Osteocyte (in vitro differentiated cells): ENCODE measurements at regions not wholly inside any gene's neighbourhood (a gene's known extent, or its start where the extent isn't known, plus 50 kb on each side); places are given as distances from the start of the nearest gene placed in this dataset.
A peak's percentile ranks its signal among the peaks of the same experiment; 100 is the strongest.

Experiments used
- DNase-seq: peaks from one replicate; pipeline ENCODE4 v3.0.0; 2021; ENCODE audit warnings: mixed read lengths; ENCODE audit not compliant: unreplicated experiment; ENCODE audit errors: extremely low spot score
- H3K27ac Mint-ChIP-seq: one replicate; pipeline ENCODE4 v1.8.0; 2021; ENCODE audit warnings: mild to moderate bottlenecking, mixed read lengths; ENCODE audit not compliant: unreplicated experiment
- H3K27me3 Mint-ChIP-seq: one replicate; pipeline ENCODE4 v1.8.0; 2021; ENCODE audit warnings: mixed read lengths; ENCODE audit not compliant: unreplicated experiment
- H3K36me3 Mint-ChIP-seq: one replicate; pipeline ENCODE4 v1.8.0; 2021; ENCODE audit warnings: mixed read lengths; ENCODE audit not compliant: unreplicated experiment
- H3K4me1 Mint-ChIP-seq: one replicate; pipeline ENCODE4 v1.8.0; 2021; ENCODE audit warnings: mixed read lengths; ENCODE audit not compliant: unreplicated experiment
- H3K4me3 Mint-ChIP-seq: one replicate; pipeline ENCODE4 v1.8.0; 2021; ENCODE audit warnings: mild to moderate bottlenecking, moderate library complexity, mixed read lengths; ENCODE audit not compliant: unreplicated experiment
- H3K9me3 Mint-ChIP-seq: one replicate; pipeline ENCODE4 v1.8.0; 2021; ENCODE audit warnings: mixed read lengths; ENCODE audit not compliant: unreplicated experiment
- TF ChIP-seq, protein P1 (sequence below): fragments of 200-600 bp; sonication (generic); IDR thresholded peaks from 2 replicates; pipeline ENCODE4 v1.5.0; 2021; ENCODE audit warnings: antibody characterized with exemption, mild to moderate bottlenecking, moderate library complexity

GRCh38 chr3:40731445-40731844 is 206.7 kb downstream of the ZNF621 start:
- Mint-ChIP-seq H3K27ac (no peak overlapping the region), H3K4me3 (no peak overlapping the region), H3K36me3 (no peaks in the 10 kb centered on the region), H3K9me3 (peaks cover 24% of the 10 kb centered on the region), H3K27me3 (no peaks in the 10 kb centered on the region), H3K4me1 (no peaks in the 10 kb centered on the region)
- DNase-seq, result no peak
- TF ChIP-seq, protein P1, sequence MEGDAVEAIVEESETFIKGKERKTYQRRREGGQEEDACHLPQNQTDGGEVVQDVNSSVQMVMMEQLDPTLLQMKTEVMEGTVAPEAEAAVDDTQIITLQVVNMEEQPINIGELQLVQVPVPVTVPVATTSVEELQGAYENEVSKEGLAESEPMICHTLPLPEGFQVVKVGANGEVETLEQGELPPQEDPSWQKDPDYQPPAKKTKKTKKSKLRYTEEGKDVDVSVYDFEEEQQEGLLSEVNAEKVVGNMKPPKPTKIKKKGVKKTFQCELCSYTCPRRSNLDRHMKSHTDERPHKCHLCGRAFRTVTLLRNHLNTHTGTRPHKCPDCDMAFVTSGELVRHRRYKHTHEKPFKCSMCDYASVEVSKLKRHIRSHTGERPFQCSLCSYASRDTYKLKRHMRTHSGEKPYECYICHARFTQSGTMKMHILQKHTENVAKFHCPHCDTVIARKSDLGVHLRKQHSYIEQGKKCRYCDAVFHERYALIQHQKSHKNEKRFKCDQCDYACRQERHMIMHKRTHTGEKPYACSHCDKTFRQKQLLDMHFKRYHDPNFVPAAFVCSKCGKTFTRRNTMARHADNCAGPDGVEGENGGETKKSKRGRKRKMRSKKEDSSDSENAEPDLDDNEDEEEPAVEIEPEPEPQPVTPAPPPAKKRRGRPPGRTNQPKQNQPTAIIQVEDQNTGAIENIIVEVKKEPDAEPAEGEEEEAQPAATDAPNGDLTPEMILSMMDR, result no peak

DNA sequence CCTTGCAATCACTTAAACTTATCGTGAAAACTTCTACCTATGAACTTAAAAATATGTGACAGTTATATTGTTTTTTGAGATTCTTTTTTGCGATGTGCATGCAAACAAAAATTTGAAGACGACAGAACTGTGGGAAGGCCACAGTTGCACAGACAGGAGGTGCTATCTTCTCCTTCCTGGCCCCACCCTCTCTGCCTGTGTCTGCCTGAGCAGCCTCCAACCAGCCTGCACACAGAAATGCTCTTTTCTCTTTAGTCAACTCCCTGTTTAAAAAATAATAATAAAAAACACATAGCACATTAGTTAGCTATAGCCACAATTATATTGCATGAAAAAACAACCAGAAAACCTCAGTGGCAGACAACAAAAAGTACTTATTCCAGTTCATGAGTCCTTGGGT is 212.2 kb downstream of the ZNF621 start:
- Mint-ChIP-seq H3K36me3 (no peaks in the 10 kb centered on the region), H3K9me3 (no peaks in the 10 kb centered on the region), H3K27ac (no peak overlapping the region), H3K27me3 (no peaks in the 10 kb centered on the region), H3K4me1 (no peaks in the 10 kb centered on the region), H3K4me3 (no peak overlapping the region)
- peak; percentile 42 for DNase-seq
- TF ChIP-seq, protein P1, result no peak

- H3K4me1 Mint-ChIP-seq, result no peaks in the 10 kb centered on the region
- H3K27me3 Mint-ChIP-seq, result no peaks in the 10 kb centered on the region
- H3K36me3 Mint-ChIP-seq, result no peaks in the 10 kb centered on the region
- no peak overlapping the region for H3K4me3 Mint-ChIP-seq
- no peaks in the 10 kb centered on the region for H3K9me3 Mint-ChIP-seq
- DNase-seq, result no peak
- TF ChIP-seq, protein P1, result no peak
- no peak overlapping the region for H3K27ac Mint-ChIP-seq
These were observed 212.6 kb downstream of the ZNF621 start for GRCh38 chr3:40737343-40737742.

- TF ChIP-seq, protein P1, result no peak
- Mint-ChIP-seq H3K36me3 (no peaks in the 10 kb centered on the region), H3K27ac (no peak overlapping the region), H3K4me3 (no peak overlapping the region), H3K4me1 (no peaks in the 10 kb centered on the region), H3K9me3 (no peaks in the 10 kb centered on the region), H3K27me3 (peaks cover 2% of the 10 kb centered on the region)
- no peak for DNase-seq
These were observed 215.2 kb downstream of the ZNF621 start for GRCh38 chr3:40739971-40740370.

- Mint-ChIP-seq H3K27me3 (peaks cover 2% of the 10 kb centered on the region), H3K9me3 (no peaks in the 10 kb centered on the region), H3K4me1 (no peaks in the 10 kb centered on the region), H3K36me3 (no peaks in the 10 kb centered on the region), H3K27ac (no peak overlapping the region), H3K4me3 (no peak overlapping the region)
- TF ChIP-seq, protein P1, result no peak
- DNase-seq, result no peak
These were observed 217.0 kb downstream of the ZNF621 start for GRCh38 chr3:40741729-40742128.
